ENCODE measurements at regions not wholly inside any gene's neighbourhood (a gene's known extent, or its start where the extent isn't known, plus 50 kb on each side); places are given as distances from the start of the nearest gene placed in this dataset.
"Not testable (repeated sequence)": the region's sequence is repeated elsewhere in the genome, so short reads cannot be mapped to it uniquely, and the experiment has no call there.

DNA sequence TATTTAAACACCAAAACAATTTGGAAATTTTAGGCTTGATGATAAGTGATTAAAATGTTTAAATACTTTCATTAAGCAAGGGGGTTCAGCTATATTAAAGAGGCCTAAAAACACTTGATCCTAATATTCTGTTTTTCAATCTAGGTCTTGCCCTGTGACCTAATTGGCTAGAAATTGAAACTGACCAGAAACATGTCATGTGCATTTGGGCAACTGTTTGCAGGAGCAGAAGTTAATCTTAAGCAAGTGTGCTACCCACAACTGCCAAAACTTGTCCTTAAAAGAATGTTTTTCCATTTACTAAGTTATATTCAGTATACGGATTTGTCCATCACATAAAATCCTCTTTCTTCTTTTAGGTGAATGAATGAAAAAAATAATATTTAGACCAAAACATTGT lies 167.3 kb downstream of the PPP1R3A start:
- Histone ChIP-seq H3K4me2 (ENCODE audit: insufficient read depth, low read length) (no peak overlapping the region), H3K9me3 (ENCODE audit: insufficient read depth, low read length, severe bottlenecking) (no peaks in the 10 kb centered on the region), H3K4me1 (ENCODE audit: insufficient read depth, low read length) (no peaks in the 10 kb centered on the region), H3K36me3 (ENCODE audit: insufficient read depth, low read length) (no peaks in the 10 kb centered on the region), H3K27ac (ENCODE audit: low read length) (no peak overlapping the region), H3K4me3 (ENCODE audit: low read depth in 1 of 2, low read length in 2 of 2) (no peak overlapping the region), H4K20me1 (ENCODE audit: insufficient read depth, low read length) (no peaks in the 10 kb centered on the region), H2AFZ (ENCODE audit: low read depth, low read length) (no peak overlapping the region), H3K27me3 (ENCODE audit: insufficient read depth, low read length, poor library complexity) (no peaks in the 10 kb centered on the region), H3K9ac (ENCODE audit: low read depth, low read length) (no peak overlapping the region), H3K79me2 (ENCODE audit: insufficient read depth, low read length) (no peaks in the 10 kb centered on the region)
- no peak for ATAC-seq (ENCODE audit: insufficient read depth, low read depth)
- DNase-seq, result no peak
- TF ChIP-seq, protein P1, sequence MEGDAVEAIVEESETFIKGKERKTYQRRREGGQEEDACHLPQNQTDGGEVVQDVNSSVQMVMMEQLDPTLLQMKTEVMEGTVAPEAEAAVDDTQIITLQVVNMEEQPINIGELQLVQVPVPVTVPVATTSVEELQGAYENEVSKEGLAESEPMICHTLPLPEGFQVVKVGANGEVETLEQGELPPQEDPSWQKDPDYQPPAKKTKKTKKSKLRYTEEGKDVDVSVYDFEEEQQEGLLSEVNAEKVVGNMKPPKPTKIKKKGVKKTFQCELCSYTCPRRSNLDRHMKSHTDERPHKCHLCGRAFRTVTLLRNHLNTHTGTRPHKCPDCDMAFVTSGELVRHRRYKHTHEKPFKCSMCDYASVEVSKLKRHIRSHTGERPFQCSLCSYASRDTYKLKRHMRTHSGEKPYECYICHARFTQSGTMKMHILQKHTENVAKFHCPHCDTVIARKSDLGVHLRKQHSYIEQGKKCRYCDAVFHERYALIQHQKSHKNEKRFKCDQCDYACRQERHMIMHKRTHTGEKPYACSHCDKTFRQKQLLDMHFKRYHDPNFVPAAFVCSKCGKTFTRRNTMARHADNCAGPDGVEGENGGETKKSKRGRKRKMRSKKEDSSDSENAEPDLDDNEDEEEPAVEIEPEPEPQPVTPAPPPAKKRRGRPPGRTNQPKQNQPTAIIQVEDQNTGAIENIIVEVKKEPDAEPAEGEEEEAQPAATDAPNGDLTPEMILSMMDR (IDR thresholded peaks at IDR 0.05; ENCODE audit: borderline replicate concordance, extremely low read depth, low read length, poor library complexity, severe bottlenecking), result no peak
- TF ChIP-seq EZH2 (IDR thresholded peaks at IDR 0.05; ENCODE audit: borderline replicate concordance, low read depth, low read length, severe bottlenecking), result no peak

DNA sequence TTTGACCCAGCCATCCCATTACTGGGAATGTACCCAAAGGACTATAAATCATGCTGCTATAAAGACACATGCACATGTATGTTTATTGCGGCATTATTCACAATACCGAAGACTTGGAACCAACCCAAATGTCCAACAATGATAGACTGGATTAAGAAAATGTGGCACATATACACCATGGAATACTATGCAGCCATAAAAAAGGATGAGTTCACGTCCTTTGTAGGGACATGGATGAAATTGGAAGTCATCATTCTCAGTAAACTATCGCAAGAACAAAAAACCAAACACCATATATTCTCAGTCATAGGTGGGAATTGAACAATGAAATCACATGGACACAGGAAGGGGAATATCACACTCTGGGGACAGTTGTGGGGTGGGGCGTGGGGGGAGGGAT lies 170.4 kb downstream of the PPP1R3A start:
- not testable (repeated sequence) for H3K4me2 ChIP-seq (ENCODE audit: insufficient read depth, low read length); H3K9ac ChIP-seq (ENCODE audit: low read depth, low read length); H4K20me1 ChIP-seq (ENCODE audit: insufficient read depth, low read length); H3K27me3 ChIP-seq (ENCODE audit: insufficient read depth, low read length, poor library complexity); H3K4me1 ChIP-seq (ENCODE audit: insufficient read depth, low read length); H3K27ac ChIP-seq (ENCODE audit: low read length); H3K36me3 ChIP-seq (ENCODE audit: insufficient read depth, low read length); ATAC-seq (ENCODE audit: insufficient read depth, low read depth); H3K4me3 ChIP-seq (ENCODE audit: low read depth in 1 of 2, low read length in 2 of 2); H2AFZ ChIP-seq (ENCODE audit: low read depth, low read length); H3K79me2 ChIP-seq (ENCODE audit: insufficient read depth, low read length); DNase-seq; H3K9me3 ChIP-seq (ENCODE audit: insufficient read depth, low read length, severe bottlenecking)

DNA sequence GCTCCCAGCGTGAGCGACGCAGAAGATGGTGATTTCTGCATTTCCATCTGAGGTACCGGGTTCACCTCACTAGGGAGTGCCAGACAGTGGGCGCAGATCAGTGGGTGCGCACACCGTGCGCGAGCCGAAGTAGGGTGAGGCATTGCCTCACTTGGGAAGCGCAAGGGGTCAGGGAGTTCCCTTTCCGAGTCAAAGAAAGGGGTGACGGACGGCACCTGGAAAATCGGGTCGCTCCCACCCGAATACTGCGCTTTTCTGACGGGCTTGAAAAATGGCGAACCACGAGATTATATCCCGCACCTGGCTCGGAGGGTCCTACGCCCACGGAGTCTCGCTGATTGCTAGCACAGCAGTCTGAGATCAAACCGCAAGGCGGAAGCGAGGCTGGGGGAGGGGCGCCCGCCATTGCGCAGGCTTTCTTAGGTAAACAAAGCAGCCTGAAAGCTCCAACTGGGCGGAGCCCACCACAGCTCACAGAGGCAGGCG lies 175.8 kb downstream of the PPP1R3A start:
- not testable (repeated sequence) for H3K9me3 ChIP-seq (ENCODE audit: insufficient read depth, low read length, severe bottlenecking); H4K20me1 ChIP-seq (ENCODE audit: insufficient read depth, low read length); H3K27me3 ChIP-seq (ENCODE audit: insufficient read depth, low read length, poor library complexity); H3K9ac ChIP-seq (ENCODE audit: low read depth, low read length); H3K36me3 ChIP-seq (ENCODE audit: insufficient read depth, low read length); H3K79me2 ChIP-seq (ENCODE audit: insufficient read depth, low read length); H2AFZ ChIP-seq (ENCODE audit: low read depth, low read length); ATAC-seq (ENCODE audit: insufficient read depth, low read depth); DNase-seq; H3K4me1 ChIP-seq (ENCODE audit: insufficient read depth, low read length); H3K4me2 ChIP-seq (ENCODE audit: insufficient read depth, low read length); H3K27ac ChIP-seq (ENCODE audit: low read length); H3K4me3 ChIP-seq (ENCODE audit: low read depth in 1 of 2, low read length in 2 of 2)

DNA sequence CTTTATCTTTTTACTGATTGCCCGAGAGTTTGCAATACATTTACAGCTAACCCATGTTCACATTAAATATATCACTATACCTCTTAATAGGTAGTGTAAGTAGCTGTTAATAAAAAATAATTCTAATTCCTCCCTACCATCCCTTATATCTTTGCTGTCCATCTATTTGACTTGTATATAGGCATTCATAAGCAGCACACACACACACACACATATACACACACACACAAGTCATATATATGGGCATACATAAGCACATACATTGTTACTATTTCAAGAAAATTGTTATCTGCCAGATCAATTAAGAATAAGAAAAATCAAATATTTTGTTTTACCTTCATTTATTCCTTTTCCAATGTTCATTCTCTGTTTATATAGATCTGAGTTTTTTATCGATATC lies 176.4 kb downstream of the PPP1R3A start:
- Histone ChIP-seq H3K27me3 (ENCODE audit: insufficient read depth, low read length, poor library complexity) (no peaks in the 10 kb centered on the region), H3K27ac (ENCODE audit: low read length) (no peak overlapping the region), H3K79me2 (ENCODE audit: insufficient read depth, low read length) (no peaks in the 10 kb centered on the region), H3K4me1 (ENCODE audit: insufficient read depth, low read length) (no peaks in the 10 kb centered on the region), H4K20me1 (ENCODE audit: insufficient read depth, low read length) (no peaks in the 10 kb centered on the region), H3K4me3 (ENCODE audit: low read depth in 1 of 2, low read length in 2 of 2) (no peak overlapping the region), H3K4me2 (ENCODE audit: insufficient read depth, low read length) (no peak overlapping the region), H3K9me3 (ENCODE audit: insufficient read depth, low read length, severe bottlenecking) (no peaks in the 10 kb centered on the region), H3K36me3 (ENCODE audit: insufficient read depth, low read length) (no peaks in the 10 kb centered on the region), H3K9ac (ENCODE audit: low read depth, low read length) (no peak overlapping the region), H2AFZ (ENCODE audit: low read depth, low read length) (no peak overlapping the region)
- ATAC-seq (ENCODE audit: insufficient read depth, low read depth), result no peak
- no peak for TF ChIP-seq EZH2 (IDR thresholded peaks at IDR 0.05; ENCODE audit: borderline replicate concordance, low read depth, low read length, severe bottlenecking)
- TF ChIP-seq, protein P1 (IDR thresholded peaks at IDR 0.05; ENCODE audit: borderline replicate concordance, extremely low read depth, low read length, poor library complexity, severe bottlenecking), result no peak
- no peak for DNase-seq

All from DND-41 (cell line).